Spleen (tissue), 7 donors: ENCODE measurements at regions not wholly inside any gene's neighbourhood (a gene's known extent, or its start where the extent isn't known, plus 50 kb on each side); places are given as distances from the start of the nearest gene placed in this dataset.

ENCODE experiments used
- CTCF ChIP-seq, 11 experiments: fragments of 200-600 bp in 7 of 11; fragments of 450-650 bp in 4 of 11; sonication (generic) in 4 of 11; IDR thresholded peaks in 8 of 11; conservative IDR thresholded peaks in 3 of 11; 1 replicate in 7 of 11; 2 replicates in 4 of 11; pipeline versions ENCODE4 v1.4.0 to v1.8.0; 2016 to 2021; ENCODE audit warnings: antibody characterized with exemption in 11 of 11, inconsistent platforms in 4 of 11, mild to moderate bottlenecking in 1 of 11
- POLR2A ChIP-seq, 3 donors: fragments of 450-650 bp; IDR thresholded peaks; one replicate each; pipeline ENCODE4 v1.5.1; 2017; ENCODE audit warnings: antibody characterized with exemption in 3 of 3, mild to moderate bottlenecking in 1 of 3
- POLR2AphosphoS5 ChIP-seq, 3 donors: sonication (generic); formaldehyde crosslinking; IDR thresholded peaks; one replicate each; pipeline ENCODE4 v1.5.1; 2017; ENCODE audit warnings: antibody characterized with exemption in 3 of 3
- donor health status: DM: no; HTN: no; CAD: no; lungs with moderate emphysema.
- donor health status: DM: no; HTN: no; CAD: no.
- donor health status: DM: no; HTN: no; CAD: no.

DNA sequence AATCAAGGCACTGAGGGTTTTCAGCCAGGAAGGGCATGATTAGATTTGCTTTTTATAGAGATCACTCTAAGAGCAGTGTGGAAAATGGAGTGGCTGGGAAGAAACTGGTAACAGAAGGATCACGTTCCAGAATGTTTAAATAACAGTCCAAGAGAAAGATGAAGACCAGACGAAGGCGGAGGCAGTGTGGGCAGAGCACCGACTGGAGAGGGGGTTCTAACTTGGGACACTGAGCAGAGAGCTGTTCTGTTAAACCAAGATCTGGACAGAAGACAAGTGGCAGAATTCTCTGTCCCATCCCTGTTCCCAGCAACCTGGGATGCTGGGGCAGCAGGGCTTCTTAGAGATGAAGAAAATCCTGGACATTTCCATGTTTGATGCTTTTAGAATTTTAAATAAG lies 249.1 kb upstream of the NR4A3 start:
- TF ChIP-seq CTCF (IDR thresholded peaks at IDR 0.05 in 8 of 11, conservative IDR thresholded peaks at IDR 0.05 in 3 of 11), result no peak
- no peak for TF ChIP-seq POLR2A (IDR thresholded peaks at IDR 0.05)
- no peak for TF ChIP-seq POLR2AphosphoS5 (IDR thresholded peaks at IDR 0.05)
